Retinal pigment epithelial cell (primary cell): ENCODE measurements at regions not wholly inside any gene's neighbourhood (a gene's known extent, or its start where the extent isn't known, plus 50 kb on each side); places are given as distances from the start of the nearest gene placed in this dataset.

Experiments used
- DNase-seq: peaks from one replicate; pipeline ENCODE4 v3.0.0-alpha.2; 2010; ENCODE audit warnings: low read depth
- H3K4me3 ChIP-seq: 2 replicates; pipeline ENCODE4 v1.5.1; 2011; ENCODE audit warnings: mild to moderate bottlenecking, low read length, control low read depth, moderate library complexity
- TF ChIP-seq, protein P1 (sequence below): conservative IDR thresholded peaks from 2 replicates; pipeline ENCODE4 v1.5.1; 2011; ENCODE audit warnings: low read depth, low read length, control low read depth, inconsistent platforms

DNA sequence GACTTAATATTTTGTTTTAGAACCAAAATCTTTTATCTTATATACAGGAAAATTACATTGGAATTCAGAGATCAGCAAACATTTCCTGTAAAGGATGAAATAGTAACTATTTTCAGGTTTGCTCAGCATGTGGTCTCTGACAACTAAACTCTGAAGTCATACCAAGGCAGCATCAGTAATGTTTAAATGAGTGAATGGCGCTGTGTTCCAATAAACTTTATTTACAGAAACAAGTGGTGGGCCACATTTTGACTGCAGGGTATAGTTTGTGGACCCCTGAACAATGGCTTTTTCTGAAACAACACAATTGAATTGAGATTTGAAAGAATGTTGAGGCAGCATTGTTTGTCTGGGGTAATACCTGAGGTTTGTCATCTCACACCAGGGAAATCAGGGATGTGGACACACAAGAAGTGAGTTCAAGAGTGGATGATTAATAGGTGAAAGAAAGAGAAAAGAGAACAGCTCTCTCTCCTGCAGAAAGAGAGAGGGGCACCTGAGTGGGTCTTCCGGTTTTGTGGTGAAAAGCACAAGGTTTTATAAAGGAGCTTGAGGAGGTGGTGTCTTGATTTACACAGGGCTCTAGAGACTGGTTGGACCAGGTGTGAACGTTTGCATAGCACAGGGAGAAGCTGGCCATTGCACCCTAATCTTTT lies 113.5 kb upstream of the VPREB1 start:
- TF ChIP-seq, protein P1, sequence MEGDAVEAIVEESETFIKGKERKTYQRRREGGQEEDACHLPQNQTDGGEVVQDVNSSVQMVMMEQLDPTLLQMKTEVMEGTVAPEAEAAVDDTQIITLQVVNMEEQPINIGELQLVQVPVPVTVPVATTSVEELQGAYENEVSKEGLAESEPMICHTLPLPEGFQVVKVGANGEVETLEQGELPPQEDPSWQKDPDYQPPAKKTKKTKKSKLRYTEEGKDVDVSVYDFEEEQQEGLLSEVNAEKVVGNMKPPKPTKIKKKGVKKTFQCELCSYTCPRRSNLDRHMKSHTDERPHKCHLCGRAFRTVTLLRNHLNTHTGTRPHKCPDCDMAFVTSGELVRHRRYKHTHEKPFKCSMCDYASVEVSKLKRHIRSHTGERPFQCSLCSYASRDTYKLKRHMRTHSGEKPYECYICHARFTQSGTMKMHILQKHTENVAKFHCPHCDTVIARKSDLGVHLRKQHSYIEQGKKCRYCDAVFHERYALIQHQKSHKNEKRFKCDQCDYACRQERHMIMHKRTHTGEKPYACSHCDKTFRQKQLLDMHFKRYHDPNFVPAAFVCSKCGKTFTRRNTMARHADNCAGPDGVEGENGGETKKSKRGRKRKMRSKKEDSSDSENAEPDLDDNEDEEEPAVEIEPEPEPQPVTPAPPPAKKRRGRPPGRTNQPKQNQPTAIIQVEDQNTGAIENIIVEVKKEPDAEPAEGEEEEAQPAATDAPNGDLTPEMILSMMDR = no peak
- DNase-seq = no peak
- no peak overlapping the region for H3K4me3 ChIP-seq

DNA sequence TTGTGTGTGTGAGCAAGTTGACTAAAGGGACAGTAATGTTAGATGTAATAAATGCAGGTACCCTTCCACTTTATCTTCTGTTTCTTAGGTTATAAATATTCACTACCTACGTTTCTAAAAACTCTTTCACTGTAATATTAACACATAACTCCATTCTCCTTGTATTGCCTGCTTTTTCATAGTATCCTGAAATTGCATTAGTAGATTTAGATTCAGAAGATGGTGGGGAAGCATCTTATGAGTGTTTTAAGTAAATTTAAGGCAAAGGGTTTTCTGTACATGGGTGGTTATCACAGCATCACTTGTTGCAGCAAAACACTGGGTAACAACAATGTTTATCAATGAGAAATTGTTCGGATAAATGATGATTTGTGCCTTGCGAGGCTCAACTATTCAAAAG lies 115.2 kb upstream of the VPREB1 start:
- TF ChIP-seq, protein P1 = no peak
- DNase-seq = no peak

DNA sequence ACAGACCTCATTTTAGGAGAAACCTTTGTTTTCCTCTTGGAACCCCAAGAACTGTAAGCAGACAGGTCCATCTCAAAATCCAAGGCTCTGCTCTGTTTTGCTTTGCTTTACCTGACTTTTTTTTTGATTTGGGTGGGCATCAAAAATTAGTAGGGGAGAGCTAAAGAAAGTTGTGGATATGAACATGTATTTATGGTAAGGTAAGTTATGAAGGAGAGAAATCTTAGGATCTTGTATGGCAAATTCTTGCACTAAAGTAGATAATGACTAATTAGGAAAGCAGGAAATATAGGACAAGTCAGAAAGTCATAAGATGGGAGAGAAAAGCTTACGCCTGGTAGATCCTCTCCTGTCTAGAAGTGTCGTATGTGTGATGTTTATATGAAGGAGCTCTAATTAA lies 116.1 kb upstream of the VPREB1 start:
- TF ChIP-seq, protein P1 = no peak
- DNase-seq = no peak
- no peak overlapping the region for H3K4me3 ChIP-seq

More for the DNA sequence above, 115.2 kb upstream of the VPREB1 start:
- H3K4me3 ChIP-seq = no peak overlapping the region

DNA sequence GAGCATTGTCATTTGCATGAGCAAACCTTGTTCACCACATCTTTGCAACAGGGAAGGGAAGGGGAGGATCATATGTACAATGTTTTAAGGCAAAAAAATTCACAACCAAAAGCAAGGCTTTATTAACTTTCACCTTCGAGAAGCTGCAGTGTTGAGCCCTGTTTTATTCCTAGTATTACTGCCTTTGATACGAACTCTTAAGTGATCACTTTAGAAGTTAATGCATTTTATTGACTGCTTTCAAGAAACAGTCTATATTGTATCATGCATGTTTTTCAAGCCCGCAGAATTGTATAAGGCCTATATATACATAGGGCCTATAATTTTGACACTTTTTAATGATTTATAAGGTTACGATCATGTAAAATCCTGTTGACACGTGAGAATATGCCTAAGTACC lies 117.5 kb upstream of the VPREB1 start:
- no peak for DNase-seq
- H3K4me3 ChIP-seq = no peak overlapping the region
- TF ChIP-seq, protein P1 = no peak

DNA sequence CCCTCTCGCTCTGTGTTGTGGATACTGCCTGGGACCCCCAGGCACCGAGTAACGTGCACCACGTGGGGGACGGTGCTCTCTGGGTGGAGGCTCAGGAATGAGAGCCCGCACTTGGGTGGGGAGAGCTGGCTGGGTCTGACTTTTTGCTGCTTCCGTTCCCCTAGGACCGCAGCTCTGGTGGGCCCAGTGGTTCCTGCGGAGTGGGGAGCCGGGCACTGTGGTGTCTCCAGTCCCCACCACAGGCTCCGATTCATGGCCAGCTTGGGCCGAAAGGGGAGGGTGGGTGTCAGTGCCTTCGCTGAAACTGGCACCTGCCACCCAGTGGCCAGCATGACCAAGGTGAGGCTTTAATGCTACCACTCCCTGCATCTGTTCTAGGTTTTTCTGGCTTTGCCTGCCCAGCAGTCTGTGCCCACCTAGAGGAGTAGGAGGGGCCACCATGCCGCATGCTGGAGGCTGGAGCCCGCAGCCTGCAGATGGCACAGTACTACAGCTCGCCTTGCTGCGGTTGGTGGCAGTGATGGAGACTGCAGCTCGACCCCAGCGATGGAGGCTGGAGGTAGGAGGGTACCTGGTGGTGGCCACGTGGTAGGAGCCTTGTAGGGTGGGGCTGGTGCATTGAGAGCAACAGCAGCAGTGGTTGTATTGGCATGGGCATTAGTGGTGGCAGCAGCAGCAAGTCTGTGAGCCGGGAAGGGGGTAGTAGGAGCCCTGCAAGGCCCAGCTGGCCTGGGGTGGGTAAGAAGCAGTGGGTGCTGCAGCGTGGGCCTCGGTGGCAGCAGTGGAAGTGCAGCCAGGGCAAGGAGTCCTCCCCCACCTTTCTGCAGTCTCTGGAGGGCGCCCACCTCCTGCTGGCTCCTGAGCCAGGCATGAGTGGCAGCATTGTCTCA lies 118.8 kb upstream of the VPREB1 start:
- DNase-seq = no peak
- no peak overlapping the region for H3K4me3 ChIP-seq
- TF ChIP-seq, protein P1 = no peak

DNA sequence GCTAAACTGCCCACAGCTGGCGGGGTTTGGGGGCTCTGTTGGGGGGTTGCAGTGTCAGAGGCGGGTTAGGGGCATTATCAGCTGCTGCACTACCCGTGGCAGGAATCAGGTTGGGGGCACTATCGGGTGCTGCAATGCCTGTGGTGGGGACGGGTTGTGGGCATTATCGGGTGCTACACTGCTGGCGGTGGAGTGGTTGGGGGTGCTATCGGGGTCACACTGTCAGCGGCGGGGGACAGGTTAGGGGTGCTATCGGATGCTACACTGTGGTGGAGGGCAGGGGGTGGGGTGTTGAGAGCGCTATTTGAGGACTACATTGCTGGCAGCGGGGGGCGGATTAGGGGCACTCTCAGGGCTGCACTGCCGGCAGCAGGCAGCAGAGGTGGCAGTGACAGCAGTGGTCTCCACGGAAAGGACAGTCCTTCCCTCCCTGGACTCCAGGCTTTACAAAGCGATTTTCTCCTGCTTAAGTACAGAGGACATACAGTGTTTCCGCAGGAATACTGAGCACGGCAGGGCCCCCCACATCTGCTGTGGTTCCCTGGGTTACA lies 119.5 kb upstream of the VPREB1 start:
- H3K4me3 ChIP-seq = no peak overlapping the region
- no peak for DNase-seq
- TF ChIP-seq, protein P1 = no peak
